ENCODE measurements at regions not wholly inside any gene's neighbourhood (a gene's known extent, or its start where the extent isn't known, plus 50 kb on each side); places are given as distances from the start of the nearest gene placed in this dataset.
A peak's percentile ranks its signal among the peaks of the same experiment; 100 is the strongest.

GRCh38 chr1:78334114-78334513 lies 156.7 kb upstream of the PTGFR start:
- Histone ChIP-seq H2AFZ (ENCODE audit: low read depth, low read length, poor library complexity, severe bottlenecking) (peak overlapping the region; percentile 94), H3K4me3 (replicated peaks in 1 of 2; ENCODE audit: low read depth in 1 of 2, low read length in 2 of 2) (no peak overlapping the region), H3K27ac (ENCODE audit: low read depth, low read length) (no peak overlapping the region), H3K9me3 (ENCODE audit: control insufficient read depth in 1 of 2, insufficient read depth in 1 of 2, low read depth in 1 of 2, low read length in 2 of 2) (no peaks in the 10 kb centered on the region), H3K9ac (ENCODE audit: low read length) (no peak overlapping the region), H3K36me3 (ENCODE audit: control insufficient read depth in 1 of 2, insufficient read depth in 2 of 2, low read length in 2 of 2) (no peaks in the 10 kb centered on the region), H3K4me1 (ENCODE audit: control insufficient read depth in 1 of 2, insufficient read depth in 2 of 2, low read length in 2 of 2) (peaks cover 0 to 6% of the 10 kb centered on the region in 2 experiments; a peak in 2 of 4 replicates), H3K9me2 (ENCODE audit: insufficient read depth) (no peaks in the 10 kb centered on the region), H3K79me2 (ENCODE audit: insufficient read depth, low read length) (no peaks in the 10 kb centered on the region), H3K27me3 (ENCODE audit: insufficient read depth, low read length) (no peaks in the 10 kb centered on the region), H3K4me2 (ENCODE audit: low read length) (no peak overlapping the region), H4K20me1 (ENCODE audit: insufficient read depth) (no peaks in the 10 kb centered on the region)
- intact Hi-C loops (cut with micrococcal nuclease): loop anchor here (5.0 kb wide), 2 partner anchors 192 to 273 kb away; no protein-coding TSS in a partner anchor
- ChIA-PET CTCF (interaction anchor here (0.9 to 1.7 kb wide), 9 partner anchors 8 to 205 kb away, joined by 3 to 8 read pairs (median 4); no protein-coding TSS in a partner anchor), RAD21 (ENCODE audit: low non-redundant PET in 1 of 2, low total read pairs in 2 of 2, uncharacterized antibody in 2 of 2, unreplicated experiment in 2 of 2) (no interaction called here), POLR2A (no interaction called here)
- TF ChIP-seq ELF1 (IDR thresholded peaks at IDR 0.05; ENCODE audit: borderline replicate concordance, low read depth) (no peak), YY1 (IDR thresholded peaks at IDR 0.05; ENCODE audit: extremely low read depth, insufficient replicate concordance, low read depth, low read length) (no peak), SP1 (IDR thresholded peaks at IDR 0.05; ENCODE audit: low read depth) (no peak), REST (IDR thresholded peaks at IDR 0.05; ENCODE audit: low read depth) (no peak), ATF3 (IDR thresholded peaks at IDR 0.05) (no peak), ZBTB33 (IDR thresholded peaks at IDR 0.05; ENCODE audit: extremely low read depth, insufficient replicate concordance, low read length) (no peak), EZH2phosphoT487 (IDR thresholded peaks at IDR 0.05; ENCODE audit: borderline replicate concordance) (no peak), ZFX (IDR thresholded peaks at IDR 0.05) (no peak), JUND (IDR thresholded peaks at IDR 0.05) (no peak), POLR2A (IDR thresholded peaks at IDR 0.05; ENCODE audit: borderline replicate concordance, extremely low read depth, insufficient read depth, insufficient read length) (no peak), TCF7L2 (IDR thresholded peaks at IDR 0.05; ENCODE audit: borderline replicate concordance, extremely low read depth, insufficient read depth, insufficient read length) (no peak), EGR1 (IDR thresholded peaks at IDR 0.05; ENCODE audit: low read depth) (no peak), MAX (IDR thresholded peaks at IDR 0.05) (no peak), EZH2 (IDR thresholded peaks at IDR 0.05) (no peak)
- BruUV-seq (replicated peaks): no TSS peak
- DNase-seq (ENCODE audit: low read depth, low spot score): no peak
- ATAC-seq: no peak

All from HCT116 (cell line).